Cardiac muscle cell (in vitro differentiated cells and primary cell): ENCODE measurements at regions not wholly inside any gene's neighbourhood (a gene's known extent, or its start where the extent isn't known, plus 50 kb on each side); places are given as distances from the start of the nearest gene placed in this dataset.

Experiments
- DNase-seq, 2 donors: peaks; one replicate each; pipeline versions ENCODE4 v3.0.0 to v3.0.0-alpha.2; 2010 to 2017; ENCODE audit warnings: low read depth in 1 of 2, low spot score in 1 of 2
- H3K27ac ChIP-seq: fragments of 200-600 bp; sonication (generic); 2 replicates; pipeline ENCODE4 v1.5.1; 2016
- H3K27me3 ChIP-seq: fragments of 200-600 bp; sonication (generic); 2 replicates; pipeline ENCODE4 v1.6.0; 2016; ENCODE audit warnings: control low read depth
- H3K36me3 ChIP-seq: fragments of 200-600 bp; sonication (generic); 2 replicates; pipeline ENCODE4 v1.5.1; 2016; ENCODE audit warnings: control low read depth
- H3K4me1 ChIP-seq: fragments of 200-600 bp; sonication (generic); 2 replicates; pipeline ENCODE4 v1.8.1; 2017; ENCODE audit warnings: low read depth, mild to moderate bottlenecking, mixed run types
- H3K4me3 ChIP-seq: fragments of 200-600 bp; sonication (generic); 2 replicates; pipeline ENCODE4 v1.5.1; 2016; ENCODE audit warnings: mild to moderate bottlenecking
- H3K9me3 ChIP-seq: fragments of 200-600 bp; sonication (generic); 2 replicates; pipeline ENCODE4 v1.5.1; 2017; ENCODE audit warnings: low read depth, mild to moderate bottlenecking, control low read depth
- CTCF ChIP-seq: IDR thresholded peaks from 2 replicates; pipeline ENCODE4 v1.5.1; 2012; ENCODE audit warnings: low read depth, mild to moderate bottlenecking, low read length

GRCh38 chr6:92339936-92340640 is 1079.3 kb downstream of the EPHA7 start:
- peaks cover 7% of the 10 kb centered on the region for H3K4me1 ChIP-seq
- no peak overlapping the region for H3K27ac ChIP-seq
- no peak for TF ChIP-seq CTCF
- no peaks in the 10 kb centered on the region for H3K27me3 ChIP-seq
- H3K4me3 ChIP-seq: no peak overlapping the region
- H3K36me3 ChIP-seq: no peaks in the 10 kb centered on the region
- no peaks in the 10 kb centered on the region for H3K9me3 ChIP-seq
- no peak for DNase-seq

- no peak overlapping the region for H3K27ac ChIP-seq
- H3K36me3 ChIP-seq: no peaks in the 10 kb centered on the region
- no peaks in the 10 kb centered on the region for H3K9me3 ChIP-seq
- TF ChIP-seq CTCF: no peak
- H3K4me1 ChIP-seq: peaks cover 6% of the 10 kb centered on the region
- no peak for DNase-seq
- no peaks in the 10 kb centered on the region for H3K27me3 ChIP-seq
- H3K4me3 ChIP-seq: no peak overlapping the region
Measured at GRCh38 chr6:92337571-92337970, 1081.8 kb downstream of the EPHA7 start.

GRCh38 chr6:92329208-92329847 is 1090.0 kb downstream of the EPHA7 start:
- H3K27ac ChIP-seq: no peak overlapping the region
- no peak for TF ChIP-seq CTCF
- no peaks in the 10 kb centered on the region for H3K9me3 ChIP-seq
- H3K36me3 ChIP-seq: no peaks in the 10 kb centered on the region
- no peak overlapping the region for H3K4me3 ChIP-seq
- no peaks in the 10 kb centered on the region for H3K4me1 ChIP-seq
- no peaks in the 10 kb centered on the region for H3K27me3 ChIP-seq
- no peak for DNase-seq

- Histone ChIP-seq H3K27me3 (no peaks in the 10 kb centered on the region), H3K36me3 (no peaks in the 10 kb centered on the region), H3K4me1 (no peaks in the 10 kb centered on the region), H3K4me3 (no peak overlapping the region), H3K27ac (no peak overlapping the region), H3K9me3 (no peaks in the 10 kb centered on the region)
- TF ChIP-seq CTCF: no peak
- DNase-seq: no peak
Measured at GRCh38 chr6:92315312-92315711, 1104.0 kb downstream of the EPHA7 start.

- H3K36me3 ChIP-seq: no peaks in the 10 kb centered on the region
- no peak for TF ChIP-seq CTCF
- H3K4me1 ChIP-seq: peaks cover 3% of the 10 kb centered on the region
- DNase-seq: peak in 1 of 2 donors; percentile 2
- H3K9me3 ChIP-seq: no peaks in the 10 kb centered on the region
- no peak overlapping the region for H3K27ac ChIP-seq
- H3K27me3 ChIP-seq: no peaks in the 10 kb centered on the region
- no peak overlapping the region for H3K4me3 ChIP-seq
Measured at GRCh38 chr6:92297101-92297500, 1122.3 kb downstream of the EPHA7 start.
